Activated CD4-positive, CD25-positive, alpha-beta regulatory T cell treated with anti-CD3 and anti-CD28 coated beads, Interleukin-2, amount 50 U/mL, for 24 hours (primary cell): ENCODE measurements at regions not wholly inside any gene's neighbourhood (a gene's known extent, or its start where the extent isn't known, plus 50 kb on each side); places are given as distances from the start of the nearest gene placed in this dataset.

Source experiments
- ATAC-seq, 2 donors: fragments of 150-1000 bp; cut with Tn5 transposase; one replicate each; pipeline ENCODE4 v1.10.0; 2021; ENCODE audit warnings: mild to moderate bottlenecking in 1 of 2, moderate library complexity in 1 of 2

- ATAC-seq = no peak
These were observed 300.6 kb upstream of the AZI2 start for GRCh38 chr3:28649266-28649665.

- no peak for ATAC-seq
These were observed 302.5 kb upstream of the AZI2 start for GRCh38 chr3:28651159-28651558.

GRCh38 chr3:28664123-28664522 is 315.5 kb upstream of the AZI2 start:
- ATAC-seq = no peak

- peak; percentile 80 to 82 for ATAC-seq
These were observed 319.3 kb upstream of the AZI2 start for GRCh38 chr3:28667646-28668621.

GRCh38 chr3:28669870-28670269 is 321.2 kb upstream of the AZI2 start:
- no peak for ATAC-seq

- no peak for ATAC-seq
These were observed 323.8 kb upstream of the AZI2 start for GRCh38 chr3:28672406-28672805.

- no peak for ATAC-seq
These were observed 324.8 kb upstream of the AZI2 start for GRCh38 chr3:28673446-28673845.

- ATAC-seq = no peak
These were observed 325.6 kb upstream of the AZI2 start for GRCh38 chr3:28674212-28674611.

- ATAC-seq = no peak
These were observed 329.0 kb upstream of the AZI2 start for GRCh38 chr3:28677581-28677980.

GRCh38 chr3:28678086-28678485 is 329.5 kb upstream of the AZI2 start:
- no peak for ATAC-seq

GRCh38 chr3:28680050-28680449 is 331.4 kb upstream of the AZI2 start:
- ATAC-seq = no peak

GRCh38 chr3:28682121-28682520 is 333.5 kb upstream of the AZI2 start:
- no peak for ATAC-seq

GRCh38 chr3:28690176-28690575 is 341.6 kb upstream of the AZI2 start:
- ATAC-seq = no peak

- no peak for ATAC-seq
These were observed 350.1 kb upstream of the AZI2 start for GRCh38 chr3:28698706-28699105.

- no peak for ATAC-seq
These were observed 350.7 kb upstream of the AZI2 start for GRCh38 chr3:28699283-28699682.

- no peak for ATAC-seq
These were observed 352.1 kb upstream of the AZI2 start for GRCh38 chr3:28700728-28701127.

- no peak for ATAC-seq
These were observed 355.2 kb upstream of the AZI2 start for GRCh38 chr3:28703843-28704242.

GRCh38 chr3:28711293-28711692 is 362.7 kb upstream of the AZI2 start:
- ATAC-seq = no peak

GRCh38 chr3:28716939-28717338 is 368.3 kb upstream of the AZI2 start:
- ATAC-seq = no peak

- ATAC-seq = no peak
These were observed 369.6 kb upstream of the AZI2 start for GRCh38 chr3:28718074-28718849.

GRCh38 chr3:28726840-28727239 is 378.2 kb upstream of the AZI2 start:
- no peak for ATAC-seq

- ATAC-seq = no peak
These were observed 378.7 kb upstream of the AZI2 start for GRCh38 chr3:28727307-28727706.

- no peak for ATAC-seq
These were observed 389.8 kb upstream of the AZI2 start for GRCh38 chr3:28738425-28738824.

GRCh38 chr3:28739647-28740046 is 391.0 kb upstream of the AZI2 start:
- ATAC-seq = no peak
